Colon (tissue), 2 donors: ENCODE measurements at regions not wholly inside any gene's neighbourhood (a gene's known extent, or its start where the extent isn't known, plus 50 kb on each side); places are given as distances from the start of the nearest gene placed in this dataset.

Source experiments
- FAIRE-seq: peaks from 2 replicates; lab custom pipeline; 2012; peaks lifted over from hg19 to GRCh38; lab: Jason Lieb, UNC
- donor health status: control.
- donor health status: control.

DNA sequence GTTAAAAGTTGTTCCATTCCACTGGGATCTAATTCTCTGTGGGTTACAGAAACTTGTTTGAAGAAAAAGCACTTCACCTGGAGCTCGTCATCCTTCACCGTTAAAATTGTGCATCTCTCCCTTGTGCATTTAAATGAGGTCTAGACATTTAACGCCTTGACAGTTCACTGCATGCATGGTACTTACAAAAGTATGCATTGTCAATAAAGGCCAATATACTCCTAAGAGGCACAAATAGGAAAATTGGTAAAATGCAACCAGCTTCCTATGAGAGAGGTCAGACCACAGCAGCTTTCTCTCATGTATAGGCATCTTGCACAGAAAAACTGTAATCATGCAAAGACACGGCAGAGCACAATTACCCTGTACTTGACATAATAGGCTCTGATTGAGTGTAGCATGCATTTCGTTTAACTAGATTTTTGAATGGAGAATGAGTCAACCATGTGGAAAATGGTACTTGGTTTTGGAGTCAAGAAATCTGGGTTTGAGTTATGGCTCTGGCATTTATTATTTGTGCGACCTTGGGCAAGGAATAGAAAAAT lies 378.5 kb downstream of the RFPL4B start:
- no peak for FAIRE-seq

DNA sequence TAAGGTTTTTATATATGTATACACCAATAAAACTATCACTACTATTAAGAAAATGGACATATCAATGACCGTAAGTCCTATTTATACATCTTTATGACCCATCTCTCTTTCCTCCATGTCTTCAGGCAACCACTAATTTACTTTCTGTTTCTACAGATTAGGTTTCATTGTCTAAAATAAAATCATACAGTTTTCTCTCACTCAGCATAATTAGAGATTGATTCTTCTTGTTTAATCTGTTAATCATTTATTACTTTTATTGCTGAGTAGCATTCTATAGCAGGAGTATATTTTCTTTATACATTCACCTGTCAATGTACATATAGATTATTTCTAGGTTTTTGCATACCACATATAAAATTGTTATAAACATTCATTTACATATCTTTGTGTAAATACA lies 388.0 kb downstream of the RFPL4B start:
- no peak for FAIRE-seq

DNA sequence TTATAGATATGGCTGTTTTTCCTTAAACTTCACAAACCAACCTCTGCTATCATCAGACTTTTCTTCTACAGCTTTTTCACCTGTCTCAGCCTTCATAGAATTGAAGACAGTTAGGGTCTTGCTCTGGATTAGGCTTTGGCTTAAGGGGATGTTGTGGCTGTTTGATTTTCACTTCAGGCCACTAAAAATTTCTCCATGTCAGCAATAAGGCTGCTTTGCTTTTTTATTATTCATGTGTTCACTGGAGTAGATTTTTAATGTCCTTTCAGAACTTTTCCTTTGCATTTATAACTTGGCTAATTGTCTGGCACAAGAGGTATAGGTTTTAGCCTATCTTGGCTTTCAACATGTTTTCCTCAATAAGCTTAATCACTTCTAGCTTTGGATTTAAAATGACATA lies 392.6 kb downstream of the RFPL4B start:
- no peak for FAIRE-seq

DNA sequence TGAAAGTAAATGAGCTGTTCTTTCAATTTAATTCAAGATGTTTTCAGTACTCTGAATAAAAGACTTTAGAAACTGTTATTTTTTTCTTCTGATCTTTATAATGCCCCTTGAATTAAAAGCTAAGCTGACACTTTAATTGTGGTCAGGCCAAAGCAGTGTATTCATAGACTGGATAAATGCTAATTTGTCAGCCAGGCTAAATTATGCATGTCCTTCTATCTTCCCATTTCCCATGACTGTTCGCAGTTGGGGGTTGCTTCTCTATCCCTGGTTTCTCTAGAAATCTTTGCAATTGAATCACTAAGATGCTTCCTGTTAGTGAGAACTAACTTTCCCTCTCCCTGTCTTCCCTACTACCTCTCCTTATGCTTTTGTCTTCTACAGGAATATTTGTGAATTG lies 396.2 kb downstream of the RFPL4B start:
- no peak for FAIRE-seq

DNA sequence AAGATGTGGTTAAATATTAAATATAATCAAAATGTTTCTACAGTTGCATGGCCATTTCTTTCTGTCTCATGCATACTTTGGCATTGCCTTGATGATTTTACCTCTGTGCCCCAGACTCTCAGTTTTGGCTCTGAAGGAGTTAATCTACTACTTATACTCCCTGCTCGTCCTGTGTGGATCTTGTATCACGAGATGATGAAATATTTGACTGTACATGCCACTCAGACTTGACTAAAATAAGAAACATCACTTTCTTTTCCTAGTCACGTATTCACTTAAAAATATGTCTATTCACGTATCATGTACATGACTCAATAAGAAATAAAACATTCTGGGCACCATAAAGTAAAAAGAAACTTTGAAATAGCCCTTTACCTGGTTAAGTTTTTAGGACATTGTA lies 397.7 kb downstream of the RFPL4B start:
- no peak for FAIRE-seq

DNA sequence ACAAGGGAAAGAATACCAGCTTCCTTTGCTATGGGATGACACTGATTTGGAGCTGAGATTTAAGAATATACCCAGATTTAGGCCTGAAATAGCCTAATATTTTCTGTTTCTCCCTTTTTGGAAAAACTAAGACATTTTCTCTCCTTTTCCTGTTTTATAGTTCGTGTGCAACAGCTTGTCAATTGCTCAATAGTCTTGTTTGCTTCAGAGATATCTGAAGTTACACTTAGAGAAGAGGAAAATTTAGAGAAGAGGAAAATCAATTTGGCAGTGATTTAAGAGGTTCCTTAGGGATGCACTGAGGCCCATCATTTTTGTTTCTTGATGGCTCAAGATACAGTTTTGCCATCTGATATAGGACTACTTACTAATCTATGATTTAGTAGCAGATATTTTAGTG lies 398.6 kb downstream of the RFPL4B start:
- no peak for FAIRE-seq

DNA sequence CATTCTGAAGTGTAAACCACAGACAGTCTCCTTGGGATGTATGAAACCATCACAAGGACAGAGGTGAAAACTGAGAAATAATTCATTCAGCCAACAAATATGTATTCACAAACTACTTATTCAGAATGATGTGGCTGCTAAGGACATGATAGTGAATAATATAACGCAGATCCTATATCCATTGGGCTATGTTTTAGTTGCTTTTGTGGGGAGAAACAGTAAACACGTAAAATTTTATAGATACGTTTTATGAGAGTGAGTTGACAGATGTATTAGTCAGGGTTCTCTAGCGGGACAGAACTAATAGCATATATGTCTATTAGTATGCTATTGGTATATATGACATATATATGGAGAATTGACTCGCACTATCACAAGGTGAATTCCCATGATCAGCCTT lies 402.5 kb downstream of the RFPL4B start:
- no peak for FAIRE-seq

DNA sequence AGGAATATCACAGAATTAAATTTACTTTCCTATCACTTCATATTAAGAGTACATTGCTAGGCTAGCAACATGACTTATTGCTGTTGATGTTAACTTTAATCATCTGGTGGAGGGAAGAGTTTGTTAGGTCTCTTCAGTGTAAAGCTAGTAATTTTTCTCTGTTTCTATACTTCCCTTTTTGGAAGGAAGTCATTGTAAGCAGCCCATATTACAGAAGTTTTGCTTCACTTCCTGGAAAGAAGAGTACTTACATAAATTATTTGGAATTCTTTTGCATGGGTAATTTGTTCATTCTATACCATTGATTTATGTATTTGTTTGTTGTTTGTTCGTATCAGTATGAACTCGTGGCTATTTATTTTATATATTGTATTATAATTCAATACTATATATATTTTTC lies 405.2 kb downstream of the RFPL4B start:
- no peak for FAIRE-seq

DNA sequence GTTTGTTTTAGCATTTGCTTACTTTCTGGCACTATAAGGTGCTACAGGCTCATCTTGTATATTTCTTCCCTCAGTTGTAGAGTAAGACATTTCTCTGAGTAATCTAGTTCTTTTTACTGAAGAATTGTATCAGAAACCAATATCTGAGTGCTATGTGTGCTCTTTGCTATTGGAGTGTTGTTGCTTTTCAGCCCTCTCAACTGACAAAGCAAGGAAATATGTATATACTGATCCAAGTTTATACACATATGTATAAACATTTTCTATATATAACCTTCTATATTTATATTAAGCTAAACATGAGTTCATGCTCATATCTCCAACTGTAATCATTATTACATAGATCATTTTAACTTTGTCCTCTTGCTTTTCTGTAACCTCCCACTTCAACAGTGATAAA lies 405.7 kb downstream of the RFPL4B start:
- FAIRE-seq = no peak

DNA sequence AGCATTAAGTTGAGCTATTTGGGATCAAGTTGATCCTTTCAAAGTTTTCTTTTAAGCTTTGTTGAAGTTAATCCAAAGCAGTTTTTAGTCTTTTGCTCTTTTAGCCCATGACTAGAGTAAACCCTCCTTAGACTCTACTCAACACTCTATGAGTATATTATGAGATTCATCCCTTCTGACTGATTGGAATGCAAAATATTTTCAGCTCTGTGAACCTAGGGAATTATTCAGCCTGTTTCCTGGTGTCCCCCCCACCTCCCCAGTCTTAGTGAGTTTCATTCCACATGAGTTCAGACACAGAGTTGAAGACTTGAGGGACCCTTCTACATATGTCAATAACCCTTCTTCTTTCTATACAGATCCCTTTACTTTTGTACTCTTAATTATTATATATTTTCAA lies 413.7 kb downstream of the RFPL4B start:
- no peak for FAIRE-seq

DNA sequence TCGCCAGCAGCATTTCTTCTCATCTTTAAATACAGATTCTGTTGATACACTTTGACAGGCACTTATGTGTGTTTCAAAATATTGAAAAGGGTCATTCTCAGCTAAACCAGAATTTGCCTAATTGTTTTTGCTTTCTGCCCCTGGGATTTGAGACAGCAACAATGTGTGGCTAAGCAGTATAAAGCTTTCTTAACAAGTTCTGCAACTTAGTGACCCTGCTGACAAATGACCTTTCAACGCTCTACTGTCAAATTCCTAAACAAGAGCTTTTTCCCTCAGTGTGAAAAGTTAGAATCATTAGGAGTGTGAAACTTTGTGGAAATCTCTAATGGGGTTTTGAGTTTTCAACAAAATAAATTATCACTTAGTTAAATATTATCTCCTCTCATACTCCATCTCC lies 414.6 kb downstream of the RFPL4B start:
- no peak for FAIRE-seq

DNA sequence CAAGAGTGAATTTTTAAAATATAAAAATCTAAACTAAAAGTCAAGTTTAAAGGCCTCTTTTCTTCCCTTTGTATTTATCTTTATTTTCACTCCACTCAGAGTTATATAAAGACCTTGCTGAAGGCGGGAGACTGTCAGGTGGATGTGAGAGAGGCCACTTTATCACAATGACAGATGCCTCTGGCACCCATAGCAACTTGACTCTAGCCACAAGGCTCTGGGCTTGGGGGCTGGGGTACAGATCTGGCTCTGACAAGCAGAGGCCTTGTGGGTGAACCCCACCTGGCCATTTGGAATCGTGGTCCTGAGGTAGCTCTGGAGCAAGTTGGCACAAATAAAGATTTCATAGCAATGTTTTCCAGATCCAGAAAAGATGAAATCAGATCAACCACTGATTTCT lies 417.2 kb downstream of the RFPL4B start:
- no peak for FAIRE-seq

DNA sequence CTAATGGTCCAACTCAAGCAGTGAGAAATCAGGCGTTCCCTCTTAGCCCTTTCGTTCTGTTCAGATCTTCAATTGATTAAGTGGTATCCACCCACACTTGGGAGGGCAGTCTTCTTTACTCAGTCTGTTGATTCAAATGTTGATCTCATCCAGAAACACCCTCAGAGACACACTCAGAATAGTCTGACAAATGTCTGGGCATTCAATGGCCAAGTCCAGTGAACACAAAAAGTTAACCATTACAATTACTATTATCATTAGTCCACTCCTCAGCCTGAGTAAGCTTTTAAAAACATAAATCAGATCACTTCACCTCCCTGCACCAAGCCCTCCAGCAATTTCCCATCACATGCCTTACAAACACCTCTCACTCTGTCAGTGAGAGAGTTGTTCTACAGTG lies 423.2 kb downstream of the RFPL4B start:
- no peak for FAIRE-seq

DNA sequence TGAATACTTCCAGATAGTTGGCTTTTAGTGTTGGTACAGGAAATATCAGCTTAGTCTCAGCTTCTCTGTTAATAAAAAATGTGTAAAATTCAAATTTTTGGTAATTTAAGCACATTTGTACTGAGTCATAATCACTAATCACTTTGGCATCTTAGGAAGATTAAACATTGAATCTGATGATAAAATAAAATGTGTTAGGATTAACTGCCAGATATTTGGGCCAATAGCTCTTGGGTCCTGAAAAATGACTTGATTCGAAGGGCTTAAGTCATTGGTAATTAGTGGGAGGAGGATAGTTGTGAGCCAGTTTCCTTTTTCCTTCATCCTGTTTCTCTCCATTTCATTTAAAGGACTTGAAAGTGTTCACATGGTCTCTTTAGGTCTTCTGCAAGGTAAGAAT lies 426.1 kb downstream of the RFPL4B start:
- no peak for FAIRE-seq

DNA sequence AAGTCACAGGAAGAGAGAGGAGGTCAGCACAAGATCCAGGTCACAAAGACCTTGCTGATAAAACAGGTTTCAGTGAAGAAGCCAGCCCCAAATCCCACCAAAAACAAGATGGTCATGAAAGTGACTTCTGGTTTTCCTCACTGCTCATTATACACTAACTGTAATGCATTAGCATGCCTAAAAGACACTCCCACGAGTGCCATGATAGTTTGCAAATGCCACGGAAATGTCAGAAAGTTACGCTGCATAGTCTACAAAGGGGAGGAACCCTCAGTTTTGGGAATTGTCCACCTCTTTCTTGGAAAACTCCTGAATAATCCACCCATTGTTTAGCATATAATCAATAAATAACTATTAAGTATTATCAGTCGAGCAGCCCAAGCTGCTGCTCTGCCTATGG lies 427.2 kb downstream of the RFPL4B start:
- FAIRE-seq = no peak

DNA sequence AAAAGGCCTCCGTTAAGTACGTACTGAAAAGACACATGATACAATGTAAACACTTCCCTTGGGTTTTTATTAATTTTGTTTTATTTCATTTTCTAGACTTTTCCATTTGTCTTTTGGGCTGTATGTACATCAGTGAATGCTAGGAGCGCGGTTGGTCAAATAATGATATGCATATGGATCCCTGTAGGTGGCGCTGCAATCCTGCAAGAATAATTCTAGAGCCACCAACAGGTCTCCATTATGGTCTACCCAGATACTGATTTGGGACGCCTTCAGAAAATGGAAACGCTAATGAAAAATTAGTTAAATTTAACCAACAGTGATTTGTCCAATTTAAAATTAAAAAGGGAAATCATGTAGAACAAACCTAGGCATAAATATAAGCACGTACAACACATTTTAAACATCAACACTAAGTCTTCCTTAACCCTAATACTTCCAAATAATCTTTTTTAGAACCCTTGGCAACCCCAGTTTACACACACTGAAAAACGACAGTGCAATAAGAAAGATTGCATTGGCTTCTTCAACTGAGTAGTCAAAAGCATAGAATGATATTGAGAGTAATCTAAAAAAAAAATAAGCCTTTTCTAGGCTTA lies 433.5 kb downstream of the RFPL4B start:
- FAIRE-seq = no peak

DNA sequence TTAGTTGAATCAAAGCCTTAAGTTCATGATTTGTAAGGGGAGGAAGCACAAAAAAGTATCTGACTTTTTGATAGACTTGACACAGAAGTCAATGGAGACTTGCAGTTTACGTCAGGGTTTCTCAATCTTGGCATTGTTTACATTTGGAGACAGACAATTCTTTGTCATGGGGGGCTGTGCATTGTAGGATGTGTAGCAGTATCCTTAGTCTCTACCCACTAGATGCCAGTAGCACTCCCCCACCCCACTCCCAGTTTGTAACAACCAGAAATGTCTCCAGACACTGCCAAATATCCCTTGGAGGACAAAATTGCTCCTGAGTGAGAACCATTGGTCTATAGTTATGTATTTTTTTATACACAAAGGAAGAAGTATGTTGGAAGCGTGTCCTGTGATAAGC lies 434.1 kb downstream of the RFPL4B start:
- no peak for FAIRE-seq

DNA sequence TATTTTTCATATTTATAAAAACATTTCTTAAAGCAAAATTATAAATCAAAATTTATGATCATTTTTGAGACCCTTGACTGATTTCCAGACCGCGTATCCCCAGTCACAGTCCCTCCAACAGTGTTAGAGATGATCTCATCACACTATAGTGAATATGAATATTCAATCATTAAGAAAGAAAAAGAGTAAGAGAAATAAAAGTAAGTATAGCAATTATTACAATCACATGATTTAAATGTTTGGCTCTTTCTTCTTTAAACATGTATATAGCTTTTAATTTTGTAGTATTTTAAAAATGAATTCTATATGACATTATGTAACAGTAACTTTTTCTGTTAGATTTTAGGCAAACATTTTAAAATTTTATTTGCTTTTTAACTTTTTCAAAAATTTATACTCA lies 438.3 kb downstream of the RFPL4B start:
- peak; percentile 5 for FAIRE-seq

DNA sequence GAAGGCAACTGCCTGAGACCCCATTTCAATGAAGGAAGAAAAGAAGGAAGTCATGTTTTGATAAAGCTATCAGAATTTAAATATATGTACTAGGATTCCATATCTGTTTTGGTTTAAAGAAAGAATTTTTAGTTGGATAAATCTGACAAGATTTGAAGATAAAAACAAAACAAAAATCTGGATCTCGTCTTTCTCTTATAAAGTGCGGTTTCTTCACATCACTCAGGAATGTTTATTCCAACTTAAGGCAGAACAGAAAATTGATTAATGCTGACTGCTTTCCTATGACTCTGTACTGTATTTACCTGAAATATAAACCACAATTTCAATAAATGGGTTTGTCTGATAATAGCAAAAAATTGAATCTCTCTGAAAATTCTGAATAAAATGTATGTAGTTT lies 439.7 kb downstream of the RFPL4B start:
- FAIRE-seq = peak; percentile 14

DNA sequence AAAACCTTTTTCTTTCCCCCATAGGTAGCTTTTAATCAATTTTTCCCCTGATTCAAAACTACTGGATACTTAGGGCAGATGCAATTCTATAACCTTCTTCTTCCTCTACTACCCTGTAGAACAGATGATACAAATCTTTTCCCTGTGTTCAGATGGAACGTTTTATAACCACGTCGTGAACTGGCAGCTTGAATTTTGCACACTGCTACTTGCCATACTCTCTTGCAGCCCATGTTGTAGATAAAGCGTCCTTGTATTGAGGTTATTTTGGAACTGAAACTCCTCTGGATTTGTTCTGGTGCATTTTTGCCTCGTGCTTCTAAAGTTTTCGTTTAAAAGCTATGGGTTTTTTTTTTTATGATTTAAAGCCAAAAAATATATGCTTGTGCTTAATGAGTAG lies 440.2 kb downstream of the RFPL4B start:
- FAIRE-seq = no peak

DNA sequence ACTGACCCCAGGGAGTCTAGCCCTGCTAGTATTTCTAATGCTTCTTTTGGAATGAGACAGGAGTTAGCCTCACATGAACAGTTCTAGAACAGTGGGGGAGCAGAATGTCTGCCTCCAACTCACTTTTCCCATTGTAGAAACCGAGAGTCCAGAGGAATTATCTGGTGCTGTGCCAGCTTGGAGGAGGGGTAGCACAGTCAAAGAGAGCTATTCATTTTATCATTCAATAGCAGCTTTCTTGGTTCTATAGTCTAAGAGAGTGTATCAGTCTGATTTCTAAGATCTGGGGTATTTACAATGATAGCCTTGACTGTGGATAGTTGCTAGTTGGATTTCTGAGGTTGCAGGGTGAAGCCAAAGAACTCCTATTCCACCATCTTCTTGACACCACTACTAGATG lies 448.2 kb downstream of the RFPL4B start:
- no peak for FAIRE-seq

DNA sequence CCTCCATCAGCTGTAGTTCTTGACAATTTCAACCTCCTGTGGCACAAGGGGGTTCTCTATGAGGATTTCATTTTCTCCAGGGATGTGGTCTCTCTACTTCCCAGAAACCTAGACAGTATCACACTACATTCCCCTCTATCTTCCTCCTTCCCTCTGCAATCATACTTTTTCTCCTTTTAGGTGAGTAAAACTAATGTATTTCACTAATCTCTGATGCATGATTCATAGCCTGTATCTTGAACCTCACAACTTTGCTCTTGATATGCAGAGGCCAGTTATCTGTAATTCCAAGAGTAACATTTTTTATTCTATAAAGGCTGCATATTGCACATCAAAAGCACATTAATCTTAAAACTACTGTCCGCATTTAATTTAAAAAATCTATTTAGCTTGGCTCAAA lies 449.6 kb downstream of the RFPL4B start:
- FAIRE-seq = no peak

DNA sequence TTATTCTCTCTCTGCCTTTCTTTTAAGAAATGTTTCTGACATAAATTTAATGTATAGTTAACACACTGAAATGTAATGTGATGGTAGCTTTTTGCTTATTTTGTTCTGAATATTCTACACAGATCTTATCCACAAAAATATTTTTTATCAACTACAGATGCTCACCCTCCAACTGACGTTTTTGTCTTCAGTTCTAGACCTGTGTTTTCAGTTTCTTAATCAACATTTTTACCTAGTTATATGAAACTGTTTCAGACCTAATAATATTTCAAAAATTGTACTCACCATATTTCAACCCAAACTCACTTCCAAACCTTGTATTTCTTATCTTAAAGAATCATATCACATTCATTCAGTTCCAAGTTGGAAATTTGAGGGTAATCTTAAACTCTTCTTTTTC lies 452.8 kb downstream of the RFPL4B start:
- FAIRE-seq = no peak

DNA sequence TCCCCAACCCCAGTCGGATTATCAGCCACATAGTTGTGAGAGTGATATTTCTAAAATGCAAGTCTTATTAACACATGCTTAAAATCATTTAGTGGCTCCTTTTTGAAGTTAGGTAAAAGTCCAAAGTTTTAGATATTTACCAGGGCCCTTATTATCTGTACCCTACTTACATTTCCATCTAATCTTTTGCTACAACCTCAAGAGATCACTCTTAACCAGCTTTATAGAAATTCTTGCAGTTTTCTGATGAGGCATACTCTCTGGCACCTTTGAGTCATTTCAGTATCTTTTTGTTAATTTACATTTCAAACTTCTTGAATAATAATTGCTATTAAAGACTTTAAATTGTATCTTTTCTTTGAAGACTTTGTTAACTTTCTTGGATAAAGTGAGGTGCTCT lies 453.3 kb downstream of the RFPL4B start:
- no peak for FAIRE-seq

DNA sequence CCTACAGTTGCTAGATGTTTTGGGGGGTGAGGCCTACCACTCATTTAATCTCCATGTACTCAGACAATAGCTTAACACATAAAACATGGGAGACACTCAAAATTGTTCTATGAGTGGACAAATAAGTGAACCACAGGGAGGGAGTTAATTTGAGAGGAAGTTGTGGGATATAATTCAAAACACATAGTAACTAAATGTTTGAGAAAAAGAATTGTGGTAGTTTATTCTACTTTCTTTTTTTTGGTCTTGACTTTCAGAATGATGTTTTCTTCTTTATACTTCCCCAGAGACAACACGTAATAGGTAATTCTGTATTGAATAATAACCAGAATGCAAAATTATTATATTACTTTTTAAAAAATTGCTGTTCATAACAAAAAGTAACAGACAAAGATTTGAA lies 453.8 kb downstream of the RFPL4B start:
- FAIRE-seq = peak; percentile 80
